HG03571 (cell line): ENCODE measurements at regions not wholly inside any gene's neighbourhood (a gene's known extent, or its start where the extent isn't known, plus 50 kb on each side); places are given as distances from the start of the nearest gene placed in this dataset.

Source experiments
- ATAC-seq: cut with Tn5 transposase; IDR thresholded peaks from one replicate; pipeline ENCODE4 v1.9.1; 2021; ENCODE audit not compliant: unreplicated experiment

- no peak for ATAC-seq
These were observed 282.0 kb upstream of the RGS6 start for GRCh38 chr14:71650187-71650755.

GRCh38 chr14:71651228-71651627, 281.0 kb upstream of the RGS6 start:
- ATAC-seq = no peak

GRCh38 chr14:71652368-71652767, 279.9 kb upstream of the RGS6 start:
- no peak for ATAC-seq

GRCh38 chr14:71654810-71655209, 277.4 kb upstream of the RGS6 start:
- no peak for ATAC-seq

GRCh38 chr14:71658261-71658860, 273.9 kb upstream of the RGS6 start:
- no peak for ATAC-seq

- ATAC-seq = no peak
These were observed 273.1 kb upstream of the RGS6 start for GRCh38 chr14:71659159-71659558.

- ATAC-seq = no peak
These were observed 270.8 kb upstream of the RGS6 start for GRCh38 chr14:71661441-71661840.

- ATAC-seq = no peak
These were observed 269.9 kb upstream of the RGS6 start for GRCh38 chr14:71662291-71662790.

GRCh38 chr14:71665157-71665556, 267.1 kb upstream of the RGS6 start:
- ATAC-seq = no peak

GRCh38 chr14:71665781-71666180, 266.4 kb upstream of the RGS6 start:
- ATAC-seq = no peak

GRCh38 chr14:71666571-71667145, 265.6 kb upstream of the RGS6 start:
- no peak for ATAC-seq

- no peak for ATAC-seq
These were observed 263.9 kb upstream of the RGS6 start for GRCh38 chr14:71668186-71668912.

GRCh38 chr14:71672596-71672995, 259.6 kb upstream of the RGS6 start:
- no peak for ATAC-seq

- no peak for ATAC-seq
These were observed 256.9 kb upstream of the RGS6 start for GRCh38 chr14:71675126-71675899.

- no peak for ATAC-seq
These were observed 256.3 kb upstream of the RGS6 start for GRCh38 chr14:71675900-71676287.

GRCh38 chr14:71680736-71681387, 251.4 kb upstream of the RGS6 start:
- ATAC-seq = no peak

GRCh38 chr14:71682337-71682736, 249.9 kb upstream of the RGS6 start:
- ATAC-seq = no peak

- ATAC-seq = no peak
These were observed 247.9 kb upstream of the RGS6 start for GRCh38 chr14:71684323-71684722.

GRCh38 chr14:71686677-71687076, 245.6 kb upstream of the RGS6 start:
- ATAC-seq = no peak

GRCh38 chr14:71687166-71687831, 244.9 kb upstream of the RGS6 start:
- ATAC-seq = no peak
